MM.1S (cell line): ENCODE measurements at regions not wholly inside any gene's neighbourhood (a gene's known extent, or its start where the extent isn't known, plus 50 kb on each side); places are given as distances from the start of the nearest gene placed in this dataset.

Source experiments
- DNase-seq: peaks from one replicate; pipeline ENCODE4 v3.0.0-alpha.2; 2015
- H2AFZ ChIP-seq: fragments of 300-600 bp; sonication (generic); 2 replicates; pipeline ENCODE4 v1.6.0; 2016; ENCODE audit warnings: antibody characterized with exemption, low read length
- H3F3A ChIP-seq: fragments of 300-600 bp; sonication (generic); 2 replicates; pipeline ENCODE4 v1.6.1; 2016; ENCODE audit warnings: mild to moderate bottlenecking, antibody characterized with exemption, low read length, moderate library complexity, mixed read lengths; ENCODE audit not compliant: insufficient read depth
- H3K27ac ChIP-seq: fragments of 300-600 bp; sonication (generic); 2 replicates; pipeline ENCODE4 v1.5.1; 2016; ENCODE audit warnings: mild to moderate bottlenecking, low read length
- H3K27me3 ChIP-seq: fragments of 300-600 bp; sonication (generic); replicated peaks from 2 replicates; pipeline ENCODE4 v1.6.0; 2016; ENCODE audit warnings: low read length; ENCODE audit not compliant: insufficient read depth
- H3K36me3 ChIP-seq: fragments of 300-600 bp; sonication (generic); replicated peaks from 2 replicates; pipeline ENCODE4 v1.6.1; 2016; ENCODE audit warnings: mild to moderate bottlenecking, low read length, mixed read lengths; ENCODE audit not compliant: insufficient read depth
- H3K4me1 ChIP-seq: fragments of 300-600 bp; sonication (generic); 2 replicates; pipeline ENCODE4 v1.6.1; 2016; ENCODE audit warnings: low read length, mixed read lengths
- H3K4me2 ChIP-seq: fragments of 300-600 bp; sonication (generic); 2 replicates; pipeline ENCODE4 v1.6.0; 2016; ENCODE audit warnings: low read depth, low read length
- H3K4me3 ChIP-seq: fragments of 300-600 bp; sonication (generic); 2 replicates; pipeline ENCODE4 v1.5.1; 2016; ENCODE audit warnings: low read length, mixed read lengths
- H3K79me2 ChIP-seq: fragments of 300-600 bp; sonication (generic); 2 replicates; pipeline ENCODE4 v1.6.1; 2016; ENCODE audit warnings: mixed run types, low read length, mixed read lengths
- H3K9ac ChIP-seq: fragments of 300-600 bp; sonication (generic); 2 replicates; pipeline ENCODE4 v1.6.1; 2016; ENCODE audit warnings: low read length, mixed read lengths
- H3K9me2 ChIP-seq: fragments of 300-600 bp; sonication (generic); replicated peaks from 2 replicates; pipeline ENCODE4 v1.6.1; 2016; ENCODE audit warnings: mild to moderate bottlenecking, low read length, mixed read lengths; ENCODE audit not compliant: insufficient read depth
- H3K9me3 ChIP-seq: fragments of 300-600 bp; sonication (generic); replicated peaks from 2 replicates; pipeline ENCODE4 v1.6.1; 2016; ENCODE audit warnings: mild to moderate bottlenecking, low read length, mixed read lengths; ENCODE audit not compliant: insufficient read depth
- H4K20me1 ChIP-seq: fragments of 300-600 bp; sonication (generic); 2 replicates; pipeline ENCODE4 v1.6.1; 2016; ENCODE audit warnings: mild to moderate bottlenecking, low read length, moderate library complexity, mixed read lengths; ENCODE audit not compliant: insufficient read depth
- EZH2 ChIP-seq: fragments of 300-600 bp; sonication (generic); optimal IDR thresholded peaks from 2 replicates; pipeline ENCODE3; 2017; ENCODE audit warnings: low read depth, mild to moderate bottlenecking, antibody characterized with exemption, low read length, mixed read lengths
- EZH2phosphoT487 ChIP-seq: fragments of 300-600 bp; sonication (generic); IDR thresholded peaks from 2 replicates; pipeline ENCODE4 v1.6.1; 2018; ENCODE audit warnings: antibody characterized with exemption, low read length
- TF ChIP-seq, protein P1 (sequence below): fragments of 300-600 bp; sonication (generic); IDR thresholded peaks from 2 replicates; pipeline ENCODE4 v1.5.1; 2016; ENCODE audit warnings: antibody characterized with exemption, low read length, mixed read lengths

DNA sequence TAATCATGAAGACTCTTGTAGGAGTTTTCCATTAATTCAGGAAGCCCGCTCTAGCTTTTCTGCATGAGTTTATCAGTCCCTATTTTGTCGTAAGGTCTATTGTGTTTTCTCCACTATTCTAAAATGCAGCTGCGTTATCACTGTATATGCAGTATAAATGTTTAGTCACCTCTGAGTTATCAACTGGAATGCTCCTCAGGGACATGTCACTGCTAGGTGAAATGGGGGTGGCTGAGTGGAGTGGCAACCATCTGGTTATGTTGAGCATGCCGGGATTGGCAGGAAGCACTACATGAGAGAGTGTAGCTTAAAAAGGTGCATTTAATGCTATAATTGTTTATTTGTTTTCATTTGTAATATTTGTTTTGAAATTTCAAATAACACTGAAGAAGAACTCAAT is 285.2 kb upstream of the ELAC2 start:
- TF ChIP-seq EZH2 (no peak), EZH2phosphoT487 (no peak)
- TF ChIP-seq, protein P1, sequence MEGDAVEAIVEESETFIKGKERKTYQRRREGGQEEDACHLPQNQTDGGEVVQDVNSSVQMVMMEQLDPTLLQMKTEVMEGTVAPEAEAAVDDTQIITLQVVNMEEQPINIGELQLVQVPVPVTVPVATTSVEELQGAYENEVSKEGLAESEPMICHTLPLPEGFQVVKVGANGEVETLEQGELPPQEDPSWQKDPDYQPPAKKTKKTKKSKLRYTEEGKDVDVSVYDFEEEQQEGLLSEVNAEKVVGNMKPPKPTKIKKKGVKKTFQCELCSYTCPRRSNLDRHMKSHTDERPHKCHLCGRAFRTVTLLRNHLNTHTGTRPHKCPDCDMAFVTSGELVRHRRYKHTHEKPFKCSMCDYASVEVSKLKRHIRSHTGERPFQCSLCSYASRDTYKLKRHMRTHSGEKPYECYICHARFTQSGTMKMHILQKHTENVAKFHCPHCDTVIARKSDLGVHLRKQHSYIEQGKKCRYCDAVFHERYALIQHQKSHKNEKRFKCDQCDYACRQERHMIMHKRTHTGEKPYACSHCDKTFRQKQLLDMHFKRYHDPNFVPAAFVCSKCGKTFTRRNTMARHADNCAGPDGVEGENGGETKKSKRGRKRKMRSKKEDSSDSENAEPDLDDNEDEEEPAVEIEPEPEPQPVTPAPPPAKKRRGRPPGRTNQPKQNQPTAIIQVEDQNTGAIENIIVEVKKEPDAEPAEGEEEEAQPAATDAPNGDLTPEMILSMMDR, result no peak
- Histone ChIP-seq H2AFZ (no peak overlapping the region), H3F3A (no peaks in the 10 kb centered on the region), H3K79me2 (no peaks in the 10 kb centered on the region), H3K27ac (no peak overlapping the region), H3K4me3 (no peak overlapping the region), H3K9me3 (no peaks in the 10 kb centered on the region), H3K4me2 (no peak overlapping the region), H3K9me2 (no peaks in the 10 kb centered on the region), H3K9ac (no peak overlapping the region), H4K20me1 (no peaks in the 10 kb centered on the region), H3K4me1 (no peaks in the 10 kb centered on the region), H3K27me3 (no peaks in the 10 kb centered on the region), H3K36me3 (no peaks in the 10 kb centered on the region)
- no peak for DNase-seq

DNA sequence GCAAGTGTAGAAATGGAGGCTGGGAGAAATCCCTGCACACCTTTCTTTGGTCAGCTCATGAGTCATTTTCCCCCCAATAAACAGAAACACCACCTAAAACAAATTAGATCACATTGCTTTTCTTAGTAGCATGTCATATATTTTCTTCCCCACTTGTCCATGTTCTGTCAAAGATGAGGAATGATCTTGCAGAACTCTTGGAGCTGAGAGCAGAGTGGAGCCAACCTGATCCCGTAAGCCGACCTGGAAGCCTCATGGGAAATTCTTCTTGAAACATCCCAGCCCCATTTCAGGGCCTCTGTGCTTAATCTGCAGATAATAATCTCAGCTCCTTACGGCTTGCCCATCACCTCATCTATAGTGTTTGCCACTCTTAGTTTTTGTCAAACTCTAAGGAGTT is 284.6 kb upstream of the ELAC2 start:
- DNase-seq, result no peak
- no peaks in the 10 kb centered on the region for H3K9me2 ChIP-seq
- no peaks in the 10 kb centered on the region for H3K36me3 ChIP-seq

DNA sequence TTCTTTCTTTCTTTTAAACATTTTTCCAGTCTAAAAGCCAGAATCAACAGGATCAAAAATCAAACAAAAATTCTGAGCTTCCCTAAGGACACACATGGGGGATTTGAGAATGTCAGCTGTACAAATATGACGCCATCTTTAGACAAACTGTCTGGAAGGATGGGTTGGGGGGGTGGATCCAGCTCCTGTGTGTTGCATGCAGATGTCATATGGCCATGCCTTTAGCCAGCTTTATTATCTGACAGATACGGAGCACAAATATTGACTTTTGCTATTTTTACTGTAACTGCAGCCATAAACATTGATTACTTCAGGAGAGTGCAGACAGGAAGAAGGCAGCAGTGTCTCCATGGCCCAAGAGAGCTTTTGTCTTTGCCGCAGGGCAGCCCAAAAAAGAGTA is 279.4 kb upstream of the ELAC2 start:
- H3K9me2 ChIP-seq, result no peaks in the 10 kb centered on the region
- H3K27ac ChIP-seq, result no peak overlapping the region
- no peaks in the 10 kb centered on the region for H3K9me3 ChIP-seq
- DNase-seq, result no peak
- TF ChIP-seq EZH2 (no peak), EZH2phosphoT487 (no peak)
- TF ChIP-seq, protein P1, result no peak
- no peaks in the 10 kb centered on the region for H3K79me2 ChIP-seq
- no peaks in the 10 kb centered on the region for H3F3A ChIP-seq
- H3K4me1 ChIP-seq, result no peaks in the 10 kb centered on the region
- H3K9ac ChIP-seq, result no peak overlapping the region
- no peak overlapping the region for H3K4me2 ChIP-seq
- H2AFZ ChIP-seq, result no peak overlapping the region
- no peak overlapping the region for H3K4me3 ChIP-seq
- no peaks in the 10 kb centered on the region for H3K27me3 ChIP-seq
- H3K36me3 ChIP-seq, result no peaks in the 10 kb centered on the region
- H4K20me1 ChIP-seq, result no peaks in the 10 kb centered on the region

More for the DNA sequence above, 284.6 kb upstream of the ELAC2 start:
- TF ChIP-seq EZH2phosphoT487, result no peak
- TF ChIP-seq, protein P1, result no peak
- TF ChIP-seq EZH2, result no peak
- no peaks in the 10 kb centered on the region for H4K20me1 ChIP-seq
- H3K4me2 ChIP-seq, result no peak overlapping the region
- no peak overlapping the region for H3K9ac ChIP-seq
- H3K9me3 ChIP-seq, result no peaks in the 10 kb centered on the region
- no peak overlapping the region for H3K4me3 ChIP-seq
- no peaks in the 10 kb centered on the region for H3F3A ChIP-seq
- H3K4me1 ChIP-seq, result no peaks in the 10 kb centered on the region
- H3K27me3 ChIP-seq, result no peaks in the 10 kb centered on the region
- no peaks in the 10 kb centered on the region for H3K79me2 ChIP-seq
- H3K27ac ChIP-seq, result no peak overlapping the region
- no peak overlapping the region for H2AFZ ChIP-seq

DNA sequence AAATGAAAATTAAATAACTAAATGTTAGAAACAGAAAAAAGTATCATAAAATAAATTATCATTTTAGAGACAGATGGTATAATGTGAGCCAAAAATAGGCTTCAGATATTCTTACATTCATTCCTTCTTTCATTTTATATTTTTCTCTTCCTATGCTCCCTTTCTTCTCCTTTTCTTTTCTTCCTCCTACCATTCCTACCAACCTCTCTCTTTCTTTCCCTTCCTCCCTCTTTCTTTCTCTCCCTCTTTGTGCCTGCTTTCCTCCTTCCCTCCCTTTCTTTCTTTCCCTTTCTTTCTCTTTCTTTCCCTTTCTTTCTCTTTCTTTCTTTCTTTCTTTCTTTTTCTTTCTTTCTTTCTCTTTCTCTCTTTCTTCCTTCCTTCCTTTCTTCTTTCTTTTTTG is 275.6 kb upstream of the ELAC2 start:
- H3K27me3 ChIP-seq, result no peaks in the 10 kb centered on the region
- no peak overlapping the region for H3K4me3 ChIP-seq
- no peaks in the 10 kb centered on the region for H3F3A ChIP-seq
- no peaks in the 10 kb centered on the region for H3K79me2 ChIP-seq
- TF ChIP-seq EZH2, result no peak
- no peaks in the 10 kb centered on the region for H4K20me1 ChIP-seq
- H3K4me2 ChIP-seq, result no peak overlapping the region
- H3K9ac ChIP-seq, result no peak overlapping the region
- no peaks in the 10 kb centered on the region for H3K4me1 ChIP-seq
- no peak for DNase-seq
- no peak overlapping the region for H2AFZ ChIP-seq
- no peaks in the 10 kb centered on the region for H3K9me3 ChIP-seq
- H3K27ac ChIP-seq, result no peak overlapping the region
- H3K36me3 ChIP-seq, result no peaks in the 10 kb centered on the region
- no peaks in the 10 kb centered on the region for H3K9me2 ChIP-seq
